Hematopoietic multipotent progenitor cell treated with erythropoietin and hydrocortisone succinate and interleukin-3 and kit ligand, for 17 days (in vitro differentiated cells): ENCODE measurements at regions not wholly inside any gene's neighbourhood (a gene's known extent, or its start where the extent isn't known, plus 50 kb on each side); places are given as distances from the start of the nearest gene placed in this dataset.

Experiments used
- DNase-seq: peaks from one replicate; pipeline ENCODE4 v3.0.0-alpha.2; 2015; ENCODE audit warnings: low spot score

GRCh38 chr2:145316496-145316895, 796.6 kb upstream of the ZEB2 start:
- no peak for DNase-seq

GRCh38 chr2:145315053-145315452, 795.1 kb upstream of the ZEB2 start:
- DNase-seq: no peak

- DNase-seq: no peak
Measured at GRCh38 chr2:145314119-145314633, 794.3 kb upstream of the ZEB2 start.

GRCh38 chr2:145305889-145306288, 786.0 kb upstream of the ZEB2 start:
- DNase-seq: no peak

- DNase-seq: no peak
Measured at GRCh38 chr2:145304501-145304900, 784.6 kb upstream of the ZEB2 start.

GRCh38 chr2:145303536-145303935, 783.6 kb upstream of the ZEB2 start:
- DNase-seq: no peak

GRCh38 chr2:145302886-145303285, 783.0 kb upstream of the ZEB2 start:
- no peak for DNase-seq

GRCh38 chr2:145302451-145302850, 782.5 kb upstream of the ZEB2 start:
- no peak for DNase-seq

- no peak for DNase-seq
Measured at GRCh38 chr2:145299368-145299767, 779.4 kb upstream of the ZEB2 start.

GRCh38 chr2:145292166-145292565, 772.2 kb upstream of the ZEB2 start:
- no peak for DNase-seq

GRCh38 chr2:145290986-145291385, 771.1 kb upstream of the ZEB2 start:
- DNase-seq: no peak

GRCh38 chr2:145289946-145290345, 770.0 kb upstream of the ZEB2 start:
- no peak for DNase-seq

- no peak for DNase-seq
Measured at GRCh38 chr2:145288650-145289496, 769.0 kb upstream of the ZEB2 start.

- no peak for DNase-seq
Measured at GRCh38 chr2:145287736-145288135, 767.8 kb upstream of the ZEB2 start.

GRCh38 chr2:145286716-145287275, 766.9 kb upstream of the ZEB2 start:
- no peak for DNase-seq

- no peak for DNase-seq
Measured at GRCh38 chr2:145284551-145284950, 764.6 kb upstream of the ZEB2 start.

GRCh38 chr2:145283131-145283530, 763.2 kb upstream of the ZEB2 start:
- no peak for DNase-seq

- no peak for DNase-seq
Measured at GRCh38 chr2:145277922-145278321, 758.0 kb upstream of the ZEB2 start.

- no peak for DNase-seq
Measured at GRCh38 chr2:145273840-145274239, 753.9 kb upstream of the ZEB2 start.

GRCh38 chr2:145268931-145269330, 749.0 kb upstream of the ZEB2 start:
- no peak for DNase-seq

GRCh38 chr2:145267451-145267850, 747.5 kb upstream of the ZEB2 start:
- no peak for DNase-seq

GRCh38 chr2:145265244-145265643, 745.3 kb upstream of the ZEB2 start:
- no peak for DNase-seq

GRCh38 chr2:145260674-145261073, 740.8 kb upstream of the ZEB2 start:
- no peak for DNase-seq

- DNase-seq: no peak
Measured at GRCh38 chr2:145260081-145260480, 740.2 kb upstream of the ZEB2 start.
